ENCODE measurements at regions not wholly inside any gene's neighbourhood (a gene's known extent, or its start where the extent isn't known, plus 50 kb on each side); places are given as distances from the start of the nearest gene placed in this dataset.
A peak's percentile ranks its signal among the peaks of the same experiment; 100 is the strongest.

DNA sequence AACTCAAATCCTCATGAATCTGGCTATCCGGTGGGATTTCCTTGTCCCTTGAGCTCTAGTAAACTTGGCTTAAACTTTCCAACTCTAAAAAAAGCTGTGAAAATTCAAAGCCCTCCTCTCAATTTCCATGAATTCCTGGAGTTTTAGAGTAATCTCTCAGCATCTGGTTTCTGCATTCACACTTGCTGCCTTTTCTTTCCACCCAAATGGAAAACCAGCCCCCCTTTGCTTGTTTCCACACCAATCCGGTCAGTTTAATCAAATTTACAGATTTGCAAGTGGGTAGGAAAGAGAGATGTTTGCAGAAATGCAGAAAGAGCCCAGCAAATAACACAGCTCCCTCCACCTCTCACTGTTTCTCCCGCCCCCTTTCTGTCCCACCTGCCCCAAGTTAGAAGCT is 91.1 kb downstream of the ENC1 start:
- Histone ChIP-seq H3K4me1 (ENCODE audit: insufficient read depth) (no peaks in the 10 kb centered on the region), H3K4me3 (no peak overlapping the region), H3K9me3 (no peaks in the 10 kb centered on the region), H3K36me3 (no peaks in the 10 kb centered on the region), H3K27ac (no peak overlapping the region), H3K27me3 (no peaks in the 10 kb centered on the region)
- WGBS, 3 donors: 87 to 90% (median 87%) methylated on average over 3 of the region's 3 CpGs
- TF ChIP-seq POLR2A (IDR thresholded peaks at IDR 0.05): no peak
- no peak for TF ChIP-seq EP300 (IDR thresholded peaks at IDR 0.05)
- TF ChIP-seq, protein P1, sequence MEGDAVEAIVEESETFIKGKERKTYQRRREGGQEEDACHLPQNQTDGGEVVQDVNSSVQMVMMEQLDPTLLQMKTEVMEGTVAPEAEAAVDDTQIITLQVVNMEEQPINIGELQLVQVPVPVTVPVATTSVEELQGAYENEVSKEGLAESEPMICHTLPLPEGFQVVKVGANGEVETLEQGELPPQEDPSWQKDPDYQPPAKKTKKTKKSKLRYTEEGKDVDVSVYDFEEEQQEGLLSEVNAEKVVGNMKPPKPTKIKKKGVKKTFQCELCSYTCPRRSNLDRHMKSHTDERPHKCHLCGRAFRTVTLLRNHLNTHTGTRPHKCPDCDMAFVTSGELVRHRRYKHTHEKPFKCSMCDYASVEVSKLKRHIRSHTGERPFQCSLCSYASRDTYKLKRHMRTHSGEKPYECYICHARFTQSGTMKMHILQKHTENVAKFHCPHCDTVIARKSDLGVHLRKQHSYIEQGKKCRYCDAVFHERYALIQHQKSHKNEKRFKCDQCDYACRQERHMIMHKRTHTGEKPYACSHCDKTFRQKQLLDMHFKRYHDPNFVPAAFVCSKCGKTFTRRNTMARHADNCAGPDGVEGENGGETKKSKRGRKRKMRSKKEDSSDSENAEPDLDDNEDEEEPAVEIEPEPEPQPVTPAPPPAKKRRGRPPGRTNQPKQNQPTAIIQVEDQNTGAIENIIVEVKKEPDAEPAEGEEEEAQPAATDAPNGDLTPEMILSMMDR (IDR thresholded peaks at IDR 0.05): no peak
- intact Hi-C loops (cut with DNase I): no loop called here
- DNase-seq: no peak

DNA sequence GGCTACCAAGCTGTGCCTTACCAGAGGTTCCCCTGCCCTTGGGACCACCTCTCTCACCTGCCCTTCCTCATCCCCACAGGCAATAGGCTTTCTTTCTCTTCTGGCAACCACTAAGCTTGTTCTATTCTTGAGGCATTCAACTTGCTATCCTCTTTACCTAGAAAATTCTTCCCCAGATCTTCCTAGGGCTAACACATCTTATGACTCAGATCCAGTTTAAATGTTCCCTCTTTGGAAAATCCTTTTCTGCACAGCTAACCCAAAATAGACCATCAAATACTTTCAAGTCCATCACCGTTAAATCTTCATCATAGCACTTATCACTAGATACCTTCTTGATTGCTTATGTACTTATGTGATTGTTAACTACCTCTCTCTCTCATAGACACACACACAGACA is 93.7 kb downstream of the ENC1 start:
- 84 to 94% (median 93%) methylated on average over 1 of the region's 1 CpG for WGBS, 3 donors
- no peak for TF ChIP-seq POLR2A (IDR thresholded peaks at IDR 0.05)
- TF ChIP-seq, protein P1 (IDR thresholded peaks at IDR 0.05): no peak
- no peak for TF ChIP-seq EP300 (IDR thresholded peaks at IDR 0.05)
- no peak for DNase-seq
- no peaks in the 10 kb centered on the region for H3K9me3 ChIP-seq
- H3K4me3 ChIP-seq: no peak overlapping the region
- intact Hi-C loops (cut with DNase I): no loop called here
- no peak overlapping the region for H3K27ac ChIP-seq
- H3K36me3 ChIP-seq: no peaks in the 10 kb centered on the region
- peaks cover 1% of the 10 kb centered on the region for H3K4me1 ChIP-seq (ENCODE audit: insufficient read depth)
- no peaks in the 10 kb centered on the region for H3K27me3 ChIP-seq

DNA sequence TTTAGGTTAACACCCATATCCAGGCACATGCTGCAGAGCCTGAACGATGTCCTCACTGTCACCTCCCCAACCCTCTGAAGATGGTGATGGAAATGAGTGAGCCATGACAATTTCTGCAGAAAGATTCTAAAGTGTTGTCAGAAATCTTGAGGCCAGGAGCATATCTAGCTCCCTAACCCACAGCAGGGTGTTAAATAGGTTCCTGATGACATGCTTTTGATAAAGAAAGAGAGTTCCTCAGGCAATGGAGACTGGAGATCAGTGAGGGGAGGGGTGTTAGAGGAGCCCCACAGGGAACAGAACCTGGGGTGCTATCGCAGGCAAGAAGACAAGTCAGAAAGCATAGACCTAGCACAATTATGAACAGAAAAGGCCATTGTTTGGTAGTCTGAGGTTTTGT is 95.7 kb downstream of the ENC1 start:
- no peak overlapping the region for H3K4me3 ChIP-seq
- H3K36me3 ChIP-seq: no peaks in the 10 kb centered on the region
- H3K4me1 ChIP-seq (ENCODE audit: insufficient read depth): peaks cover 7% of the 10 kb centered on the region
- H3K27ac ChIP-seq: no peak overlapping the region
- WGBS, 3 donors: 90 to 97% (median 97%) methylated on average over 2 of the region's 2 CpGs
- TF ChIP-seq EP300 (IDR thresholded peaks at IDR 0.05): no peak
- TF ChIP-seq, protein P1 (IDR thresholded peaks at IDR 0.05): no peak
- no peak for TF ChIP-seq POLR2A (IDR thresholded peaks at IDR 0.05)
- H3K27me3 ChIP-seq: no peaks in the 10 kb centered on the region
- intact Hi-C loops (cut with DNase I): no loop called here
- H3K9me3 ChIP-seq: no peaks in the 10 kb centered on the region
- DNase-seq: no peak

DNA sequence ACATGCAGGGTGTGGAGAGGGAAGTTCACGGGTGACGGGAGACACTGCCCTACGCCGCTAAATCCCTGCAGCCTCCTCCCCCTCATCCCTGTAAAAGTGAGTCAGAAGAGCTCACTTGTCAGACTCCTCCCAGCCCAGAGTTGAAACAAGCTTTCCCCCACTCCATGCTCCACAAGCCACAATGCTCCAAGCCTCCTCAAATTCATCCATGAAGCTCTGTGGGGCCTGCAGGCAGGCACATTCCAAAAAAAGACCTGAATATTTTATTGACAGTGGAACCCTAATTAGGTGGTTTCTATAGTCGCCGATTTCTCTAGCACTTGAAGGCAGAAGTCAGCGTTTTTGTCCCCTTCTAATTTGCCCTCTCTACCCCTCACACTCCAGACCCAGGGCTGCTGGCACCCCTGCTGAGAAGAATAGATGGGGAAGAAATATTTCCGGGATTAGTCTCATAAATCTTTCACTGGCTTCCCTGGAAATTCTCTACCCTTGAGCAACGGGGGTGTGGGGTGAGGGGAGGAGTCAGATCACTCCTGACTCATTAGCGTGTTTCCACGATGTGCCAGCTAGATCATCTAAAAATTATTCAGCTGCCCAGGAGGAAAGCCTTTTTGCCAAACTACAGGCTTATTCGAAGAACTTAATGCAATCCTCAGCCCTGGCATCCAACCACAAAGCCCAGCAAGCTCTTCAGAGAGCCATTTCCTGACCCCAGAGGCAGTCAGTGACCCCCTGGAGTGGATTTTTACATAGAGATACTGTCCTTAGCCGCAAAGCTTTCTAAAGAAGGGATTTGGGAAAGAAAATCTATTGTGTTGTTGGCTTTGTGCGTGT is 97.1 kb downstream of the ENC1 start:
- TF ChIP-seq EP300 (IDR thresholded peaks at IDR 0.05) (no peak), POLR2A (IDR thresholded peaks at IDR 0.05) (no peak)
- Histone ChIP-seq H3K4me3 (no peak overlapping the region), H3K4me1 (ENCODE audit: insufficient read depth) (peaks cover 7% of the 10 kb centered on the region), H3K36me3 (no peaks in the 10 kb centered on the region), H3K9me3 (no peaks in the 10 kb centered on the region), H3K27ac (no peak overlapping the region), H3K27me3 (no peaks in the 10 kb centered on the region)
- DNase-seq: peak in 4 of 5 donors; percentile 14 to 36 (median 26)
- WGBS, 3 donors: 44 to 60% (median 44%) methylated on average over 14 of the region's 14 CpGs
- intact Hi-C loops (cut with DNase I): no loop called here

GRCh38 chr5:74542482-74542881 is 98.0 kb downstream of the ENC1 start:
- intact Hi-C loops (cut with DNase I): no loop called here
- H3K4me3 ChIP-seq: no peak overlapping the region
- H3K9me3 ChIP-seq: no peaks in the 10 kb centered on the region
- no peak overlapping the region for H3K27ac ChIP-seq
- no peaks in the 10 kb centered on the region for H3K36me3 ChIP-seq
- no peak for DNase-seq
- TF ChIP-seq, protein P1 (IDR thresholded peaks at IDR 0.05): no peak
- TF ChIP-seq POLR2A (IDR thresholded peaks at IDR 0.05): no peak
- no peak for TF ChIP-seq EP300 (IDR thresholded peaks at IDR 0.05)
- peaks cover 7% of the 10 kb centered on the region for H3K4me1 ChIP-seq (ENCODE audit: insufficient read depth)
- 74 to 84% (median 82%) methylated on average over 3 of the region's 3 CpGs for WGBS, 3 donors
- no peaks in the 10 kb centered on the region for H3K27me3 ChIP-seq

Measured in ovary (tissue), 7 donors.